ENCODE measurements at regions not wholly inside any gene's neighbourhood (a gene's known extent, or its start where the extent isn't known, plus 50 kb on each side); places are given as distances from the start of the nearest gene placed in this dataset.

GRCh38 chr14:84643446-84643845, 886.5 kb upstream of the FLRT2 start:
- TF ChIP-seq CTCF (IDR thresholded peaks at IDR 0.05; ENCODE audit: borderline replicate concordance, extremely low read depth, low read length, poor library complexity, severe bottlenecking) (no peak), EZH2 (IDR thresholded peaks at IDR 0.05; ENCODE audit: borderline replicate concordance, low read depth, low read length, severe bottlenecking) (no peak)

Data from DND-41 (cell line).